GM18520 (cell line): ENCODE measurements at regions not wholly inside any gene's neighbourhood (a gene's known extent, or its start where the extent isn't known, plus 50 kb on each side); places are given as distances from the start of the nearest gene placed in this dataset.
"Not testable (repeated sequence)": the region's sequence is repeated elsewhere in the genome, so short reads cannot be mapped to it uniquely, and the experiment has no call there.

ENCODE experiments used
- ATAC-seq: cut with Tn5 transposase; IDR thresholded peaks from one replicate; pipeline ENCODE4 v1.9.1; 2021; ENCODE audit not compliant: unreplicated experiment

- not testable (repeated sequence) for ATAC-seq
Measured at GRCh38 chr4:82301390-82301789, 72.4 kb downstream of the HNRNPD start.

- peak; percentile 99 for ATAC-seq
Measured at GRCh38 chr4:82293304-82293703, 80.5 kb downstream of the HNRNPD start.

DNA sequence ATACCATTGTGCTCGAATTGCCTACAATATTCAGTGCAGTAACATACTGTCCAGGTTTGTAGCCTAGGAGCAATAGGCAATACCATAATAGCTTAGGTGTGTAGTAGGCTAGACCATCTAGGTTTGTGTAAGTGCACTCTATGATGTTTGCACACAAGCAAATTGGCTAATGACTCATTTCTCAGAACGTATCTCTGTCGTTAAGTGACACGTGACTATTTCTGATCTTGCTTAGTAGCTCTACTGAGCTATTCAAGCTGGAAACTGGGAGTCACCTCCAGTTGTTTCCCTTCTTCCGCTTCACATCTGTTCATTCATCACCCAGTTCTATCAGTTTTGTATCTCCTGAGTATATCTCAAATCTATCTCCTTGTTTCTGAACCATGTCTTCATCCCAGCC lies 86.1 kb downstream of the HNRNPD start:
- ATAC-seq: no peak

- peak; percentile 100 for ATAC-seq
Measured at GRCh38 chr4:82284858-82285805, 88.7 kb downstream of the HNRNPD start.

- no peak for ATAC-seq
Measured at GRCh38 chr4:82284475-82284857, 89.3 kb downstream of the HNRNPD start.

GRCh38 chr4:82282875-82283274 lies 90.9 kb downstream of the HNRNPD start:
- ATAC-seq: no peak

DNA sequence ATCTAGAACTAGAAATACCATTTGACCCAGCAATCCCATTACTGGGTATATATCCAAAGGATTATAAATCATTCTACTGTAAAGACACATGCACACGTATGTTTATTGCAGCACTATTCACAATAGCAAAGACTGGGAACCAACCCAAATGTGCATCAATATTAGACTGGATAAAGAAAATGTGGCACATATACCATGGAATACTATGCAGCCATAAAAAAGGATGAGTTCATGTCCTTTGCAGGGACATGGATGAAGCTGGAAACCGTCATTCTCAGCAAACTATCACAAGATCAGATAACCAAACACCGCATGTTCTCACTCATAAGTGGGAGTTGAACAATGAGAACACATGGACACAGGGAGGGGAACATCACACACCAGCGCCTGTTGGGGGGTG lies 94.2 kb downstream of the HNRNPD start:
- not testable (repeated sequence) for ATAC-seq

- ATAC-seq: no peak
Measured at GRCh38 chr4:82276332-82276640, 97.5 kb downstream of the HNRNPD start.

DNA sequence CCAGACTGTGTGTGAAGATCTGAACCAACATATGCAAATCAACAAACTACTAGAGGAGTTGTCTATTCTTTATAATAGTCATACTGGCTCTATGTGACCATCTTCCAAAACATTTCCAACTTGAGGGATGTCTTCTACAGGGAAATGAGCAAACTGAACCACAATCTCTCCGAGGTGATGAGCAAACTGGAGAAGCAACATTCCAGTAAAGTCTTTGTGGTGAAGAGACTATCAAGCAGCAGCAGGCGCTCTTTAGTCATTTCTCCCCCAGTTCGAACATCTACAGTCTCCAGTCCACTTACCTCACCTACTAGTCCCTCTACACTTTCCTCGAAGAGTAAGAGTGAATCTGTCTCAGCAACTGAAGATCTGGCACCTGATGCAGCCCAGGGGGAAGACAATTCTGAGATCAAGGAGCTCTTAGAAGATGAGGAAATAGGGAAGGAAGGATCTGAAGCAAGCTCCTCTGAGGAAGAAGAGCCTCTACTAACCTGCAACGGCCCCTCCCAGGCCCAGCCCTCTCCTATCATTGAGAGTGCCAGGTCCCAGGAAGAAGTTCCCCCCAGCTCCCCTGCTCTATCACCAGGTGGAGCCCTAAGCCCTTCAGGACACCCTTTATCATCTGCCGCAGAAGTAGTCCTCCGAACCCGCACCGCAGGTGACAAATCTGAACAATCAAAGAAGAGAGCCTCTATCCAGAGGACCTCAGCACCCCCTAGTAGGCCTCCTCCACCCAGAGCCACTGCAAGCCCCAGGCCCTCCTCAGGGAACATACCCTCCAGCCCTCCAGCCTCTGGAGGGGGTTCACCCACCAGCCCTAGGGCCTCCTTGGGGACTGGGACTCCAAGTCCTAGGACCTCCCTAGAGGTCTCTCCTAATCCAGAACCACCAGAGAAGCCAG lies 98.1 kb downstream of the HNRNPD start:
- no peak for ATAC-seq

DNA sequence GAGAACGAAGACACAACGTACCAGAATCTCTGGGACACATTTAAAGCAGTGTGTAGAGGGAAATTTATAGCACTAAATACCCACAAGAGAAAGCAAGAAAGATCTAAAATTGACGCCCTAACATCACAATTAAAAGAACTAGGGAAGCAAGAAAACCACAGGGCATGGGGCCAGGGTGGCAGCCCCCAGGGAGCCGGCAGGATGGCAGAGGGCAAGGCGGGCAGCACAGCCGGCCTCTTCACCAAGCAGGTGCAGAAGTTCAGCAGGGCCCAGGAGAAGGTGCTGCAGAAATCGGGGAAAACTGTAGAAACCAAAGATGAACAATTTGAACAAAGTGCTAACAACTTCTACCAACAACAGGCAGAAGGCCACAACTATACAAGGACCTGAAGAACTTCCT lies 99.1 kb downstream of the HNRNPD start:
- not testable (repeated sequence) for ATAC-seq

- ATAC-seq: not testable (repeated sequence)
Measured at GRCh38 chr4:82272523-82272922, 101.3 kb downstream of the HNRNPD start.

DNA sequence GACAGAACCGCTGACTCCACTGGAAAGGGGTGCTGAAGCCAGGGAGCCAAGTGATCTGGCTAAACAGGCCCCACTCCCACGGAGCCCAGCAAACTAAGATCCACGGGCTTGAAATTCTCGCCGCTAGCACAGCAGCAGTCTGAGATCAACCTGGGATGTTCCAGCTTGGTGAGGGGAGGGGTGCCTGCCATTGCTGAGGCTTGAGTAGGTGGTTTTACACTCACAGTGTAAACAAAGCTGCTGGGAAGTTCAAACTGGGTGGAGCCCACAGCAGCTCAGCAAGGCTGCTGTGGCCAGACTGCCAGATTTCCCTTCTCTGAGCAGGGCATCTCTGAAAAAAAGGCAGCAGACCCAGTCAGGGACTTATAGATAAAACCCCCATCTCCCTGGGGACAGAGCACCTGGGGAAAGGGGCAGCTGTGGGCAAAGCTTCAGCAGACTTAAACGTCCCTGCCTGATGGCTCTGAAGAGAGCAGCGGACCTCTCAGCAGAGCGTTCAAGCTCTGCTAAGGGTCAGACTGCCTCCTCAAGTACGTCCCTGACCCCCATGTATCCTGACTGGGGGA lies 101.8 kb downstream of the HNRNPD start:
- ATAC-seq: not testable (repeated sequence)

DNA sequence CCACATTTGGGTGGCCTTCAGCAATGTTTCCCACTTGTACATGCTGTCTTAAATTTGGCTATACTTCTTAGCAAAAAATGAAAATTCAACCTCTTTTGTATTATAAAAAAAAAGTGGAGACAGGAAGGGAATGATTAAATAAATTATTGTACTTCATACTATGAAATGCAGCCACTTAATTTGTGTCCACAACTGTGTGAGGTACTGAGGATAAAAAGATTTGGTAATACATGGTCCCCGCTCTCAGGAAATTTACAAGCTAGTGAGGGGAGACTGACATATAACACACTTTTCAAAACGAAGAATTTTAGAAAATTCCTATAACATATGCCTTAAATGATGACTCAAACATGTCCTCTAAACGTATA lies 105.0 kb downstream of the HNRNPD start:
- ATAC-seq: no peak

GRCh38 chr4:82268050-82268825 lies 105.6 kb downstream of the HNRNPD start:
- peak; percentile 84 for ATAC-seq

DNA sequence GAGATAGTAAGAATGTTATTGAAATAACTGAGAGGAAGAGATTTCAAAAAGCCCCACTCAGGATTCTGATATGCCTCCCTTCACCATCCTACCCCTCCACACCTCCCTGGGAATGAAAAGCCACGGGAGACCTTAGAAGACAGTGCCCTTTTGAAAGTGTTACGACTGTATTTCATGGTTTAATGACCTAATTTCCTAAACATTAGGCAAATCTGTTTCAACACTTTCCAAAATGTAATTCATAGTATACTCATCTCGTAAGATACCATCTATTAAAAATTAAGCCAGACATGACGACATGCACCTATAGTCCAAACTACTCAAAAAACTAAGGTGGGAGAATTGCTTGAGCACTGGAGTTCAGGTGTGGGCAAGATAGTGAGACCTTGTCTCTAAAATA lies 106.3 kb downstream of the HNRNPD start:
- no peak for ATAC-seq

- no peak for ATAC-seq
Measured at GRCh38 chr4:82266345-82266744, 107.4 kb downstream of the HNRNPD start.

DNA sequence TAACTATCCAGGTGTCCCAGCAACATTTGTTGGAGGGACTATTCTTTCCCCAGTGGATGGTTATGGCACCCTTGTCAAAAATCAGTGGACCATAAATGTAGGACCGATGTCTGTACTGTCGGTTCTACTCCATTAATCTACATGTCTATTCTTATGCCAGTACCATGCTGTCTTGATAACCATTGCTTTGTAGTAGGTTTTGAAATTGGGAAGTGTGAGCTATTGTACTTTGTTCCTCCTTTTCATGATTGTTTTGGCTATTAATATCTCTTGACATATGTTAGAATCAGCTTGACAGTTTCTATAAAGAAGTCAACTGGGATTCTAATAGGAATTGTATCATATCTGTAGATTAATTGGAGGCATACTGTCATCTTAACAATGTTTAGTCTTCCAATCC lies 112.7 kb downstream of the HNRNPD start:
- ATAC-seq: no peak

GRCh38 chr4:82260632-82261031 lies 113.2 kb downstream of the HNRNPD start:
- no peak for ATAC-seq

DNA sequence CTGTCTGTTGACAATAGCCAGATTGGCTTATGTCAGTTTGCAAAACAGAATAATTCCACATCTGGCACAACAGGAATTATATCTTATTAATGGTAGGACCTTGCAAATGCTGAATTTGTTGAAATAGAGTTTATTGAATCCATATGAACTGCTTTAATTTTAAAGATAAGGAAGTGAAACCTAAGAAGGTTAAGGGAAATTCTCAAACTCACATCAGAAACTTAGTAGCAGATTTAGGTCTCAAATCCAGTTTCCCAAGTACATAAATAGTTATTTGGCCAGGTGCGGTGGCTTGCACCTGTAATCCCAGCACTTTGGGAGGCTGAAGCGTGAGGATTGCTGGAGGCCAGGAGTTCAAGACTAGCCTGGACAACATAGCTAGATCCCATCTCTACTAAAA lies 117.1 kb downstream of the HNRNPD start:
- ATAC-seq: no peak

GRCh38 chr4:82255657-82256056 lies 118.1 kb downstream of the HNRNPD start:
- ATAC-seq: no peak
